Adrenal gland (tissue), 9 donors: ENCODE measurements at regions not wholly inside any gene's neighbourhood (a gene's known extent, or its start where the extent isn't known, plus 50 kb on each side); places are given as distances from the start of the nearest gene placed in this dataset.

Source experiments
- DNase-seq, 7 donors: peaks; one replicate each; pipeline ENCODE4 v3.0.0-alpha.2; 2019 to 2020
- H3K27ac ChIP-seq, 5 donors: fragments of 200-600 bp; sonication (generic) in 4 of 5; 1 replicate in 3 of 5; 2 replicates in 2 of 5; pipeline versions ENCODE4 v1.5.1 to v1.8.0; 2016 to 2020; ENCODE audit warnings: mild to moderate bottlenecking in 1 of 5
- H3K27me3 ChIP-seq: fragments of 200-600 bp; 2 replicates; pipeline ENCODE4 v1.8.0; 2021
- H3K36me3 ChIP-seq, 2 donors: fragments of 200-600 bp; replicated peaks in 1 of 2; 1 replicate in 1 of 2; 2 replicates in 1 of 2; pipeline versions ENCODE4 v1.5.1 to v1.8.0; 2018 to 2022
- H3K4me1 ChIP-seq, 2 donors: fragments of 200-600 bp; replicated peaks in 1 of 2; 1 replicate in 1 of 2; 2 replicates in 1 of 2; pipeline versions ENCODE4 v1.5.1 to v1.8.0; 2018 to 2021
- H3K4me3 ChIP-seq, 4 donors: fragments of 200-600 bp; sonication (generic) in 3 of 4; one replicate each; pipeline ENCODE4 v1.5.1; 2016 to 2018
- H3K9me3 ChIP-seq, 3 donors: fragments of 200-600 bp; sonication (generic) in 1 of 3; replicated peaks in 1 of 3; 1 replicate in 2 of 3; 2 replicates in 1 of 3; pipeline versions ENCODE4 v1.5.1 to v1.8.0; 2016 to 2021
- POLR2A ChIP-seq, 2 donors: fragments of 450-650 bp; IDR thresholded peaks; one replicate each; pipeline ENCODE4 v1.6.1; 2017; ENCODE audit warnings: antibody characterized with exemption in 2 of 2, mild to moderate bottlenecking in 2 of 2, moderate library complexity in 1 of 2
- WGBS, 4 donors: extraction: QIAGEN DNeasy Blood & Tissue Kit in 2 of 4; methylation state at CpG; one replicate each; pipeline versions ENCODE4 v1.1.5 to v1.1.7; 2013 to 2017; 5-methylcytosine and 5-hydroxymethylcytosine counted together
- intact Hi-C, 2 donors: fragments of 100-400 bp; cut with DNase I; formaldehyde crosslinking; loops; one replicate each; pipeline versions ENCODE4 v1.14.1 to v1.15.0; 2022 to 2023
- TF ChIP-seq, protein P1 (sequence below), 6 experiments: fragments of 450-650 bp in 4 of 6; fragments of 200-600 bp in 2 of 6; sonication (generic) in 1 of 6; IDR thresholded peaks; 1 replicate in 5 of 6; 2 replicates in 1 of 6; pipeline versions ENCODE4 v1.5.1 to v1.8.0; 2016 to 2021; ENCODE audit warnings: antibody characterized with exemption in 6 of 6, mild to moderate bottlenecking in 2 of 6, moderate library complexity in 1 of 6
- donor health status: healthy with polysubstance abuse.
- donor health status: Bipolar disorder and iron deficiency.
- donor health status: DM: yes; HTN: yes; CAD: no.
- donor health status: DM: no; HTN: no; CAD: no.
- donor health status: DM: no; HTN: no; CAD: no.

DNA sequence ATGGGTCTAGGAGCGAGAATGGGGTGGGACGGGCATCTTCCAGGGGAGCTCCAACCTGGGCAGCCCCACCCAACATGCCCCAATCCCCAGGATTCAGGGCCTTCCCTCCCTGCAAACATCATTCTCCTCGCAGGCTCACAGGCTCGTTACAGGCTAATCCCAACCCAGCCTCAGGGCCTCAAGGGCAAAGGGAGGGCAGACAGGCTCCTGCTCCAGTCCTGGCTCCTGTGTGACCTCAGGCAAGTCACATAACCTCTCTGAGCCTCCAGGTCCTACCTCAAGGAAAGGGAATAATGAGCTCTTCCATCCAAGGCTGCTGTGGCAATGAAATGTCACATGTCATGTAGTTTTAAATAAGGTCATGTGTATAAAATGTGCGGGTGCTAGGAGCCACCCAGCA, 186.5 kb upstream of the TNRC6C start:
- 58 to 100% (median 71%) methylated on average over 1 to 5 of the region's 5 CpGs for WGBS, 4 donors
- intact Hi-C loops, result no loop called here
- Histone ChIP-seq H3K9me3 (no peaks in the 10 kb centered on the region), H3K4me3 (no peak overlapping the region), H3K36me3 (no peaks in the 10 kb centered on the region), H3K27ac (no peak overlapping the region), H3K4me1 (no peaks in the 10 kb centered on the region), H3K27me3 (no peaks in the 10 kb centered on the region)
- TF ChIP-seq, protein P1, sequence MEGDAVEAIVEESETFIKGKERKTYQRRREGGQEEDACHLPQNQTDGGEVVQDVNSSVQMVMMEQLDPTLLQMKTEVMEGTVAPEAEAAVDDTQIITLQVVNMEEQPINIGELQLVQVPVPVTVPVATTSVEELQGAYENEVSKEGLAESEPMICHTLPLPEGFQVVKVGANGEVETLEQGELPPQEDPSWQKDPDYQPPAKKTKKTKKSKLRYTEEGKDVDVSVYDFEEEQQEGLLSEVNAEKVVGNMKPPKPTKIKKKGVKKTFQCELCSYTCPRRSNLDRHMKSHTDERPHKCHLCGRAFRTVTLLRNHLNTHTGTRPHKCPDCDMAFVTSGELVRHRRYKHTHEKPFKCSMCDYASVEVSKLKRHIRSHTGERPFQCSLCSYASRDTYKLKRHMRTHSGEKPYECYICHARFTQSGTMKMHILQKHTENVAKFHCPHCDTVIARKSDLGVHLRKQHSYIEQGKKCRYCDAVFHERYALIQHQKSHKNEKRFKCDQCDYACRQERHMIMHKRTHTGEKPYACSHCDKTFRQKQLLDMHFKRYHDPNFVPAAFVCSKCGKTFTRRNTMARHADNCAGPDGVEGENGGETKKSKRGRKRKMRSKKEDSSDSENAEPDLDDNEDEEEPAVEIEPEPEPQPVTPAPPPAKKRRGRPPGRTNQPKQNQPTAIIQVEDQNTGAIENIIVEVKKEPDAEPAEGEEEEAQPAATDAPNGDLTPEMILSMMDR (IDR thresholded peaks at IDR 0.05), result no peak
- TF ChIP-seq POLR2A (IDR thresholded peaks at IDR 0.05), result no peak
- no peak for DNase-seq

DNA sequence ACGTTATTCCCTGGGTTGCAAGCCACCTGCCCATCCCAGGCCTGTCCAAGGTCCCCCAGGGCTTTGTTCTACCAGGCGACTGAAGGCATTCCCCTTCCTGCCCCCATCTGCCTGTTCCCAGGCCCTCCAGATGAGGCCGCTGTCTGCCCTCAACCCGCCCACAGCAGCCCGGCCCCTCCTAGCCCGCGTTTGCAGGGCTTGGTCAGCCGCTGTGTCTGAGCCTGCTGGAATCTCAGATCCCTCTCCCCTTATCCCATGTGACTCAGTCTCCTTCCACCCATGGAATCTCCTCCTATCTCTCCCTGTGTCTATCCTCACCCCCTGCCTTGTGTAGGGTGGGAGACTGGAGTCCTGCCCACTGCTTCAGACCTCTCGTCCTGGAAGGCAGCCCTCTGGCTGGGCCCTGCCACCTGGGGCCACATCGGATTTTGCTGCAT, 186.0 kb upstream of the TNRC6C start:
- Histone ChIP-seq H3K36me3 (no peaks in the 10 kb centered on the region), H3K27me3 (no peaks in the 10 kb centered on the region), H3K9me3 (no peaks in the 10 kb centered on the region), H3K4me3 (no peak overlapping the region), H3K4me1 (no peaks in the 10 kb centered on the region), H3K27ac (no peak overlapping the region)
- TF ChIP-seq, protein P1 (IDR thresholded peaks at IDR 0.05), result peak; percentile 18 to 59 (median 54)
- no peak for TF ChIP-seq POLR2A (IDR thresholded peaks at IDR 0.05)
- WGBS, 4 donors, result 33 to 47% (median 42%) methylated on average over 4 to 10 of the region's 10 CpGs
- intact Hi-C loops, result no loop called here
- peak; percentile 35 to 62 (median 57) for DNase-seq

DNA sequence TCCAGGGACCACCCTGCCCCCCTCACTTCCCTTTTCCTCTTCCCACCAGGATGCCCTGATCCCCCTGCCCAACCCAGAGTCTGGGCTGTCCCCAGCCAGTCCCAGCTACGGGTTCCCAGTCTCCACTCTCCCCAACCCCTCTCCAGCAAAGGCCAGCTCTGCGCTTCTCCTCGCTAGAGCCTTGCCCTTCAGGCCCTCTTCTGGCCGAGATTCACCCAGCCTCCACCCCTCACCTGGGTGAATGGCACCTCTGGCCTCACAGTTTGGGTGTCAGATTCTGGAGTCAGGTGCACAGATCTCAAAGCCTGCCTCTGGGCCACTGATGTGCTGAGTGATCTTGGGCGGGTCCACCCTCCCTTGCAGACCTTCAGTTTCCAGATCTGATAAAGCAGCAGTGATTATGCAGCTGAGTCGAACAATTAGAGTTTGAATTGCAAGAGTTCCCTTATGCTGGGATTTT, 185.6 kb upstream of the TNRC6C start:
- Histone ChIP-seq H3K4me1 (no peaks in the 10 kb centered on the region), H3K9me3 (no peaks in the 10 kb centered on the region), H3K27ac (no peak overlapping the region), H3K27me3 (no peaks in the 10 kb centered on the region), H3K4me3 (no peak overlapping the region), H3K36me3 (no peaks in the 10 kb centered on the region)
- TF ChIP-seq POLR2A (IDR thresholded peaks at IDR 0.05), result no peak
- TF ChIP-seq, protein P1 (IDR thresholded peaks at IDR 0.05), result no peak
- 65 to 76% (median 69%) methylated on average over 5 to 6 of the region's 6 CpGs for WGBS, 4 donors
- no peak for DNase-seq
- intact Hi-C loops, result no loop called here

DNA sequence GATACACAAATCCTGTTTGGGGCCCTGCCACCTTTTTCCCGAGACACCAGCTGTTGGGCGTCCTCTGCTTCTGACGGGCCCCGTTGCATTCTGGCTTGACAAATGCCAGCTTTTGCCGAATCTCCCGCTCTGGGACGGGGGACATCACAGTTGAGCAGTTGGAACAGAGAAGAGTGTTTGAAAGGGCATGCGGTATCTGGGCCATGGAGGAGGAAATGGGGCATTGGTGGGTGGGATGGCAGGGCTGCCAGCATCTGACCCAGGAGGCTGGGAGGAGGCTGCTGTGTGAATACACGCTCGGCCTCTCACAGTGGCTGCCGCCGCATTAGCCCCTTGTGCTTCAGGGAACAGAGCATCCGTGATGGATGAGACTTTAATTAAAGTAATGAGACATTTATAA, 184.3 kb upstream of the TNRC6C start:
- DNase-seq, result no peak
- no peaks in the 10 kb centered on the region for H3K9me3 ChIP-seq
- 91 to 95% (median 94%) methylated on average over 13 of the region's 13 CpGs for WGBS, 4 donors
- no peaks in the 10 kb centered on the region for H3K27me3 ChIP-seq
- no peak overlapping the region for H3K4me3 ChIP-seq
- no peak overlapping the region for H3K27ac ChIP-seq
- peaks cover 0 to 3% of the 10 kb centered on the region in 2 donors for H3K4me1 ChIP-seq
- intact Hi-C loops, result no loop called here
- no peaks in the 10 kb centered on the region for H3K36me3 ChIP-seq
- TF ChIP-seq, protein P1 (IDR thresholded peaks at IDR 0.05), result no peak
- no peak for TF ChIP-seq POLR2A (IDR thresholded peaks at IDR 0.05)
